ENCODE measurements at regions not wholly inside any gene's neighbourhood (a gene's known extent, or its start where the extent isn't known, plus 50 kb on each side); places are given as distances from the start of the nearest gene placed in this dataset.

GRCh38 chr9:79254900-79255650, 316.7 kb upstream of the TLE4 start:
- TF ChIP-seq RAD21 (conservative IDR thresholded peaks at IDR 0.05 in 1 of 2, IDR thresholded peaks at IDR 0.05 in 1 of 2) (peak; percentile 39 to 49; a peak in 3 of 5 replicates), CHD4 (IDR thresholded peaks at IDR 0.05; ENCODE audit: borderline replicate concordance) (no peak), CTCF (IDR thresholded peaks at IDR 0.05) (peak; percentile 29; the same call in 2 of the 3 replicates), JUN (IDR thresholded peaks at IDR 0.05) (no peak), GATA3 (IDR thresholded peaks at IDR 0.05; ENCODE audit: borderline replicate concordance) (no peak), REST (IDR thresholded peaks at IDR 0.05) (no peak), POLR2A (IDR thresholded peaks at IDR 0.05; ENCODE audit: low read length) (no peak), NFE2L2 (conservative IDR thresholded peaks at IDR 0.05; ENCODE audit: low read length) (no peak), BCL3 (IDR thresholded peaks at IDR 0.05) (no peak), NR3C1 (IDR thresholded peaks at IDR 0.05) (no peak)
